Mammary epithelial cell (primary cell): ENCODE measurements at regions not wholly inside any gene's neighbourhood (a gene's known extent, or its start where the extent isn't known, plus 50 kb on each side); places are given as distances from the start of the nearest gene placed in this dataset.

ENCODE experiments used
- EZH2 ChIP-seq: IDR thresholded peaks from 2 replicates; pipeline ENCODE4 v1.6.1; 2012; ENCODE audit warnings: low read length, inconsistent platforms, borderline replicate concordance
- TF ChIP-seq, protein P1 (sequence below), 2 donors: IDR thresholded peaks in 1 of 2; conservative IDR thresholded peaks in 1 of 2; 2 replicates each; pipeline ENCODE4 v1.5.1; 2011 to 2012; ENCODE audit warnings: inconsistent platforms in 2 of 2, low read length in 2 of 2, mild to moderate bottlenecking in 2 of 2, control low read depth in 1 of 2, low read depth in 1 of 2; ENCODE audit not compliant: insufficient read depth in 1 of 2; ENCODE audit errors: extremely low read depth in 1 of 2

DNA sequence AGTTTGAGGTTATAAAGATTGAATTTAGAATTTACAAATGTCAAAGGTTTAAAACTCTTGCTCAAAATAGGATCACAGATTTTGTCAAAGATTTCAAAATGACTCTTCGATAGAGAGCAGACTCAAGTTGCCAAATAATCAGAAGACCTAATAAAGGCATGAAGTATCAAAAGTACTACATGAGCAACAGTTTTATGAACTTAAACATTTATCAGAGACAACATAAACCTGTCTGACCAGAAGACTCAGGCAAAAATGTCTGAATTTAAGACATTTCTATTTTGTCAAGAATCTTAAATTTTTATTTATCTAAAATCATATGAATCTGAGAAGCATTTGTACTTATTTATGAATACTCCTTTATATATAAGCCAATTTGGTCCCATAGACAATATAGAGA lies 330.9 kb downstream of the PTPRU start:
- TF ChIP-seq, protein P1, sequence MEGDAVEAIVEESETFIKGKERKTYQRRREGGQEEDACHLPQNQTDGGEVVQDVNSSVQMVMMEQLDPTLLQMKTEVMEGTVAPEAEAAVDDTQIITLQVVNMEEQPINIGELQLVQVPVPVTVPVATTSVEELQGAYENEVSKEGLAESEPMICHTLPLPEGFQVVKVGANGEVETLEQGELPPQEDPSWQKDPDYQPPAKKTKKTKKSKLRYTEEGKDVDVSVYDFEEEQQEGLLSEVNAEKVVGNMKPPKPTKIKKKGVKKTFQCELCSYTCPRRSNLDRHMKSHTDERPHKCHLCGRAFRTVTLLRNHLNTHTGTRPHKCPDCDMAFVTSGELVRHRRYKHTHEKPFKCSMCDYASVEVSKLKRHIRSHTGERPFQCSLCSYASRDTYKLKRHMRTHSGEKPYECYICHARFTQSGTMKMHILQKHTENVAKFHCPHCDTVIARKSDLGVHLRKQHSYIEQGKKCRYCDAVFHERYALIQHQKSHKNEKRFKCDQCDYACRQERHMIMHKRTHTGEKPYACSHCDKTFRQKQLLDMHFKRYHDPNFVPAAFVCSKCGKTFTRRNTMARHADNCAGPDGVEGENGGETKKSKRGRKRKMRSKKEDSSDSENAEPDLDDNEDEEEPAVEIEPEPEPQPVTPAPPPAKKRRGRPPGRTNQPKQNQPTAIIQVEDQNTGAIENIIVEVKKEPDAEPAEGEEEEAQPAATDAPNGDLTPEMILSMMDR (conservative IDR thresholded peaks at IDR 0.05 in 1 of 2, IDR thresholded peaks at IDR 0.05 in 1 of 2; ENCODE audit: extremely low read depth in 1 of 2, insufficient read depth in 1 of 2, low read depth in 1 of 2, low read length in 2 of 2): no peak
- no peak for TF ChIP-seq EZH2
